ENCODE measurements at regions not wholly inside any gene's neighbourhood (a gene's known extent, or its start where the extent isn't known, plus 50 kb on each side); places are given as distances from the start of the nearest gene placed in this dataset.

- Histone ChIP-seq H3K9me3 (no peaks in the 10 kb centered on the region), H3K36me3 (no peaks in the 10 kb centered on the region), H3K27ac (replicated peaks in 1 of 4) (no peak overlapping the region), H3K4me3 (no peak overlapping the region), H3K4me1 (no peaks in the 10 kb centered on the region), H3K27me3 (no peaks in the 10 kb centered on the region)
- intact Hi-C loops (cut with DNase I): no loop called here
- TF ChIP-seq POLR2A (IDR thresholded peaks at IDR 0.05; ENCODE audit: low read depth) (no peak), POLR2AphosphoS5 (IDR thresholded peaks at IDR 0.05) (no peak), CTCF (IDR thresholded peaks at IDR 0.05) (no peak), EP300 (IDR thresholded peaks at IDR 0.05) (no peak)
- no peak for DNase-seq (ENCODE audit: extremely low spot score)
- 79% methylated on average over 3 of the region's 3 CpGs for WGBS
Measured at GRCh38 chr5:109496112-109496511, 86.3 kb upstream of the PJA2 start.

GRCh38 chr5:109487753-109488420 is 78.1 kb upstream of the PJA2 start:
- 98% methylated on average over 26 of the region's 65 CpGs for WGBS
- H3K36me3 ChIP-seq: no peaks in the 10 kb centered on the region
- no peak overlapping the region for H3K27ac ChIP-seq (replicated peaks in 1 of 4)
- H3K4me3 ChIP-seq: no peak overlapping the region
- H3K4me1 ChIP-seq: peaks cover 0 to 22% (median 18%) of the 10 kb centered on the region in 4 donors
- no peak for DNase-seq (ENCODE audit: extremely low spot score)
- no peaks in the 10 kb centered on the region for H3K27me3 ChIP-seq
- intact Hi-C loops (cut with DNase I): no loop called here
- TF ChIP-seq EP300 (IDR thresholded peaks at IDR 0.05): no peak
- no peak for TF ChIP-seq CTCF (IDR thresholded peaks at IDR 0.05)
- no peak for TF ChIP-seq POLR2AphosphoS5 (IDR thresholded peaks at IDR 0.05)
- TF ChIP-seq POLR2A (IDR thresholded peaks at IDR 0.05; ENCODE audit: low read depth): no peak
- no peaks in the 10 kb centered on the region for H3K9me3 ChIP-seq

- WGBS: 86% methylated on average over 10 of the region's 10 CpGs
- intact Hi-C loops (cut with DNase I): no loop called here
- no peaks in the 10 kb centered on the region for H3K36me3 ChIP-seq
- no peak overlapping the region for H3K4me3 ChIP-seq
- no peak for DNase-seq (ENCODE audit: extremely low spot score)
- H3K27me3 ChIP-seq: no peaks in the 10 kb centered on the region
- no peak overlapping the region for H3K27ac ChIP-seq (replicated peaks in 1 of 4)
- H3K4me1 ChIP-seq: peaks cover 0 to 22% (median 18%) of the 10 kb centered on the region in 4 donors
- no peak for TF ChIP-seq EP300 (IDR thresholded peaks at IDR 0.05)
- TF ChIP-seq POLR2A (IDR thresholded peaks at IDR 0.05; ENCODE audit: low read depth): no peak
- TF ChIP-seq POLR2AphosphoS5 (IDR thresholded peaks at IDR 0.05): no peak
- TF ChIP-seq CTCF (IDR thresholded peaks at IDR 0.05): no peak
- H3K9me3 ChIP-seq: no peaks in the 10 kb centered on the region
Measured at GRCh38 chr5:109486200-109486804, 76.5 kb upstream of the PJA2 start.

GRCh38 chr5:109485030-109485429 is 75.3 kb upstream of the PJA2 start:
- WGBS: 20% methylated on average over 8 of the region's 8 CpGs
- no peaks in the 10 kb centered on the region for H3K36me3 ChIP-seq
- no peak for DNase-seq (ENCODE audit: extremely low spot score)
- H3K4me3 ChIP-seq: peak overlapping the region in 1 of 4 donors; percentile 2
- no peaks in the 10 kb centered on the region for H3K9me3 ChIP-seq
- no peak for TF ChIP-seq POLR2A (IDR thresholded peaks at IDR 0.05; ENCODE audit: low read depth)
- peak in 1 of 2 donors; percentile 24 for TF ChIP-seq POLR2AphosphoS5 (IDR thresholded peaks at IDR 0.05)
- peaks cover 0 to 22% (median 18%) of the 10 kb centered on the region in 4 donors for H3K4me1 ChIP-seq
- intact Hi-C loops (cut with DNase I): no loop called here
- no peak overlapping the region for H3K27ac ChIP-seq (replicated peaks in 1 of 4)
- no peaks in the 10 kb centered on the region for H3K27me3 ChIP-seq

GRCh38 chr5:109484597-109484996 is 74.8 kb upstream of the PJA2 start:
- peaks cover 0 to 22% (median 18%) of the 10 kb centered on the region in 4 donors for H3K4me1 ChIP-seq
- DNase-seq (ENCODE audit: extremely low spot score): no peak
- no peak for TF ChIP-seq EP300 (IDR thresholded peaks at IDR 0.05)
- TF ChIP-seq CTCF (IDR thresholded peaks at IDR 0.05): no peak
- TF ChIP-seq POLR2A (IDR thresholded peaks at IDR 0.05; ENCODE audit: low read depth): no peak
- no peak for TF ChIP-seq POLR2AphosphoS5 (IDR thresholded peaks at IDR 0.05)
- H3K4me3 ChIP-seq: no peak overlapping the region
- no peaks in the 10 kb centered on the region for H3K27me3 ChIP-seq
- no peak overlapping the region for H3K27ac ChIP-seq (replicated peaks in 1 of 4)
- WGBS: 60% methylated on average over 3 of the region's 3 CpGs
- no peaks in the 10 kb centered on the region for H3K36me3 ChIP-seq
- intact Hi-C loops (cut with DNase I): no loop called here
- no peaks in the 10 kb centered on the region for H3K9me3 ChIP-seq
